ENCODE measurements at regions not wholly inside any gene's neighbourhood (a gene's known extent, or its start where the extent isn't known, plus 50 kb on each side); places are given as distances from the start of the nearest gene placed in this dataset.
"Not testable (repeated sequence)": the region's sequence is repeated elsewhere in the genome, so short reads cannot be mapped to it uniquely, and the experiment has no call there.

GRCh38 chr9:135173066-135173465 is 85.6 kb downstream of the OLFM1 start:
- no peak for DNase-seq (ENCODE audit: low read depth)

- no peak for DNase-seq (ENCODE audit: low read depth)
Observed at GRCh38 chr9:135174248-135174647, 86.8 kb downstream of the OLFM1 start.

GRCh38 chr9:135174981-135175380 is 87.5 kb downstream of the OLFM1 start:
- no peak for DNase-seq (ENCODE audit: low read depth)

- DNase-seq (ENCODE audit: low read depth), result no peak
Observed at GRCh38 chr9:135176284-135176683, 88.8 kb downstream of the OLFM1 start.

- DNase-seq (ENCODE audit: low read depth), result not testable (repeated sequence)
Observed at GRCh38 chr9:135177562-135177961, 90.1 kb downstream of the OLFM1 start.

- no peak for DNase-seq (ENCODE audit: low read depth)
Observed at GRCh38 chr9:135178498-135178897, 91.0 kb downstream of the OLFM1 start.

GRCh38 chr9:135179041-135179440 is 91.6 kb downstream of the OLFM1 start:
- no peak for DNase-seq (ENCODE audit: low read depth)

- DNase-seq (ENCODE audit: low read depth), result no peak
Observed at GRCh38 chr9:135179976-135180375, 92.5 kb downstream of the OLFM1 start.

- no peak for DNase-seq (ENCODE audit: low read depth)
Observed at GRCh38 chr9:135180586-135180985, 93.1 kb downstream of the OLFM1 start.

- no peak for DNase-seq (ENCODE audit: low read depth)
Observed at GRCh38 chr9:135181336-135181735, 93.9 kb downstream of the OLFM1 start.

- not testable (repeated sequence) for DNase-seq (ENCODE audit: low read depth)
Observed at GRCh38 chr9:135181841-135182240, 94.4 kb downstream of the OLFM1 start.

- DNase-seq (ENCODE audit: low read depth), result no peak
Observed at GRCh38 chr9:135183069-135183468, 95.6 kb downstream of the OLFM1 start.

- DNase-seq (ENCODE audit: low read depth), result no peak
Observed at GRCh38 chr9:135183528-135184180, 96.2 kb downstream of the OLFM1 start.

GRCh38 chr9:135184181-135185053 is 96.9 kb downstream of the OLFM1 start:
- no peak for DNase-seq (ENCODE audit: low read depth)

- DNase-seq (ENCODE audit: low read depth), result no peak
Observed at GRCh38 chr9:135185060-135185459, 97.6 kb downstream of the OLFM1 start.

- DNase-seq (ENCODE audit: low read depth), result no peak
Observed at GRCh38 chr9:135186248-135187164, 99.0 kb downstream of the OLFM1 start.

GRCh38 chr9:135187365-135187764 is 99.9 kb downstream of the OLFM1 start:
- DNase-seq (ENCODE audit: low read depth), result no peak

- no peak for DNase-seq (ENCODE audit: low read depth)
Observed at GRCh38 chr9:135188681-135189151, 101.2 kb downstream of the OLFM1 start.

GRCh38 chr9:135189497-135189896 is 102.0 kb downstream of the OLFM1 start:
- no peak for DNase-seq (ENCODE audit: low read depth)

GRCh38 chr9:135190789-135191577 is 103.5 kb downstream of the OLFM1 start:
- no peak for DNase-seq (ENCODE audit: low read depth)

- no peak for DNase-seq (ENCODE audit: low read depth)
Observed at GRCh38 chr9:135192686-135193085, 105.2 kb downstream of the OLFM1 start.

All from iris pigment epithelial cell (primary cell).